Stimulated activated naive CD8-positive, alpha-beta T cell treated with anti-CD3 and anti-CD28 coated beads, Interleukin-15, amount 100 ng/mL, for 72 hours (primary cell): ENCODE measurements at regions not wholly inside any gene's neighbourhood (a gene's known extent, or its start where the extent isn't known, plus 50 kb on each side); places are given as distances from the start of the nearest gene placed in this dataset.

ENCODE experiments used
- ATAC-seq: fragments of 150-1000 bp; cut with Tn5 transposase; 2 replicates; pipeline ENCODE4 v1.10.0; 2021; ENCODE audit warnings: mild to moderate bottlenecking, moderate library complexity
- DNase-seq, 2 donors: peaks; one replicate each; pipeline ENCODE4 v3.0.0; 2021 to 2022
- H3K27ac Mint-ChIP-seq, 2 donors: one replicate each; pipeline ENCODE4 v1.8.0; 2022; ENCODE audit warnings: mild to moderate bottlenecking in 2 of 2, mixed read lengths in 2 of 2, moderate library complexity in 2 of 2
- H3K27me3 Mint-ChIP-seq: one replicate; pipeline ENCODE4 v1.8.0; 2022; ENCODE audit warnings: mixed read lengths
- H3K4me1 Mint-ChIP-seq: one replicate; pipeline ENCODE4 v1.8.0; 2022; ENCODE audit warnings: mild to moderate bottlenecking, mixed read lengths
- H3K4me3 Mint-ChIP-seq, 2 donors: one replicate each; pipeline ENCODE4 v1.8.0; 2022; ENCODE audit warnings: mild to moderate bottlenecking in 2 of 2, mixed read lengths in 2 of 2, moderate library complexity in 1 of 2
- H3K9me3 Mint-ChIP-seq, 2 donors: one replicate each; pipeline ENCODE4 v1.8.0; 2022; ENCODE audit warnings: mixed read lengths in 2 of 2

DNA sequence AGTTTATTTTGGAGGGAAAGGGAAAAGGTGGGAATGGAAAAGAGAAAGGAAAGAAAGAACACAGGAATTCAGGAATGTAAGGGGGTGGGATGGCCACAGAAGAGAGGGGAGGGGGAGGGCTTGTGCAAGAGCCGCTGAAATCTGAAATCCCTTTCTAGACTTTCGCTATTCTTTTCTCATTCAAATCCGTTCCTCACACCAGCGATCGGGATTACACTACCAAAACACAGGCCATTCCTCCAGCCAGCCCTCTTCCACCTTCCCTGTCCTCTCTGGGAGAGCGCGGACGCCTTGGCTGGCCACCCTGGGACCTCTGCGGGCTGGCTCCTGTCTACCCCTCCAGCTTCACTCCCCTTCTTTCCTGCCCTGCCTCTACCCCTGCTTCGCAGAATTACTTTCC is 102.3 kb downstream of the CDCA7 start:
- Mint-ChIP-seq H3K9me3 (no peaks in the 10 kb centered on the region), H3K4me1 (no peaks in the 10 kb centered on the region), H3K4me3 (no peak overlapping the region), H3K27me3 (peaks cover 6% of the 10 kb centered on the region), H3K27ac (no peak overlapping the region)
- DNase-seq, result no peak
- no peak for ATAC-seq

DNA sequence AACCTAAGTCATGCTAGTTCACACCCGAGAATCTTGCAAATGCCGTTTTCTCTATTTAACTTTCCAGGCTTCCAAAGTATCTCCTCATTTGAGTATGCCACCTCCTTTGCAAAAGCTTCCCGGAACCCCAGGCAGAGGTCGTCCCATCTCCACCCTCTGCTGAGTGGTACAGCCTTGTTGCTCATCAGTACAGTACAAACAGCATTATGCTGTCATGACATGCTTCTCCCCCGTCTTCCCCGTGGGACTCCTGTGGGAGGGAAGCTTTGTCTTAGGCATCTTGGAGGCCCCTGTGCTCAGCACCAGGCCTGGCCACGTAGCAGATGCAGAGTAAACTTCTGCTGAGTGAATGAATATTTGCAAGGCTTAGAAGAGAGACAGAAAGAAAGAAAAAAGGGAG is 102.7 kb downstream of the CDCA7 start:
- Mint-ChIP-seq H3K27me3 (peaks cover 10% of the 10 kb centered on the region), H3K27ac (no peak overlapping the region), H3K4me3 (no peak overlapping the region), H3K9me3 (no peaks in the 10 kb centered on the region), H3K4me1 (no peaks in the 10 kb centered on the region)
- no peak for DNase-seq
- no peak for ATAC-seq

GRCh38 chr2:173458991-173459780 is 104.5 kb downstream of the CDCA7 start:
- Mint-ChIP-seq H3K4me1 (peaks cover 8% of the 10 kb centered on the region), H3K27me3 (peaks cover 24% of the 10 kb centered on the region), H3K27ac (no peak overlapping the region), H3K4me3 (no peak overlapping the region), H3K9me3 (no peaks in the 10 kb centered on the region)
- ATAC-seq, result no peak
- DNase-seq, result no peak

GRCh38 chr2:173462892-173463840 is 108.5 kb downstream of the CDCA7 start:
- Mint-ChIP-seq H3K9me3 (no peaks in the 10 kb centered on the region), H3K4me3 (no peak overlapping the region), H3K27ac (no peak overlapping the region), H3K4me1 (peaks cover 8% of the 10 kb centered on the region), H3K27me3 (peaks cover 35% of the 10 kb centered on the region)
- DNase-seq (no peak), ATAC-seq (peak; percentile 20)

DNA sequence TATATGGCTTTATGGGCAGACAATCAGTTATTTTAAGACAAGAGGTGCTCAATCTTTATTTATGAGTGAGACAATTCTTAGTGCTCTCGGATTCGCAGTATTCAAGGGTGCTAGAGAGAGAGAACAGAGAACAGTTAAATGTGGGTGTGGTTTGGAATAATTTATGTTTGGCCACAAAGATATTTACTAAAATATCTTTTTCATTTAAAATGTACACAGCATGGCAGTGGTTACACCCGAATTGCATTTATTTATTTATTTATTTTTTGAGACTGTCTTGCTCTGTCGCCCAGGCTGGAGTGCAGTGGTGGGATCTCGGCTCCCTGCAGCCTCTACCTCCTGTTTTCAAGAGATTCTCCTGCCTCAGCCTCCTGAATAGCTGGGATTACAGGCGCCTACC is 109.2 kb downstream of the CDCA7 start:
- Mint-ChIP-seq H3K27ac (no peak overlapping the region), H3K9me3 (no peaks in the 10 kb centered on the region)

DNA sequence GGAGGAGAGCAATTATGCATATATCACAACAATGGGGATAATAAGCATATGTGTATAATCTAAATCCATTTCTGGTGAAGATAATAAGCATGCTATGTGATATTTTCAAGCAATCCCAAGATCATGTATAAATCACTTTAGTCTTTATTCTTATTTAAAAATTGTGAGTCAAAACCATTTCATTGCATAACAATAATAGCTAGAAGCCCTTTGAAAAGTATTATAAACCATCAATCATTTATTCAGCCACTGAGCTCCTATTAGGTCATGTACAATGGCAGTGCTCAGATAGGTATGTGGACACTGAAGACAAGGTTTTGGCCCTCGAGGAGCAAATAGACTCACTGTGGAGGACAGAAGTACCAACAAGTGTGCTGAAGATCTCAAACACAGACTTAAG is 113.1 kb downstream of the CDCA7 start:
- Mint-ChIP-seq H3K27ac (no peak overlapping the region), H3K9me3 (peaks cover 0 to 21% of the 10 kb centered on the region in 2 donors), H3K27me3 (peaks cover 30% of the 10 kb centered on the region), H3K4me1 (peaks cover 7% of the 10 kb centered on the region), H3K4me3 (no peak overlapping the region)
- no peak for DNase-seq
- no peak for ATAC-seq

More for the DNA sequence above, 109.2 kb downstream of the CDCA7 start:
- H3K4me3 Mint-ChIP-seq, result no peak overlapping the region
- H3K4me1 Mint-ChIP-seq, result peaks cover 8% of the 10 kb centered on the region
- DNase-seq, result no peak
- H3K27me3 Mint-ChIP-seq, result peaks cover 35% of the 10 kb centered on the region
- ATAC-seq, result no peak

DNA sequence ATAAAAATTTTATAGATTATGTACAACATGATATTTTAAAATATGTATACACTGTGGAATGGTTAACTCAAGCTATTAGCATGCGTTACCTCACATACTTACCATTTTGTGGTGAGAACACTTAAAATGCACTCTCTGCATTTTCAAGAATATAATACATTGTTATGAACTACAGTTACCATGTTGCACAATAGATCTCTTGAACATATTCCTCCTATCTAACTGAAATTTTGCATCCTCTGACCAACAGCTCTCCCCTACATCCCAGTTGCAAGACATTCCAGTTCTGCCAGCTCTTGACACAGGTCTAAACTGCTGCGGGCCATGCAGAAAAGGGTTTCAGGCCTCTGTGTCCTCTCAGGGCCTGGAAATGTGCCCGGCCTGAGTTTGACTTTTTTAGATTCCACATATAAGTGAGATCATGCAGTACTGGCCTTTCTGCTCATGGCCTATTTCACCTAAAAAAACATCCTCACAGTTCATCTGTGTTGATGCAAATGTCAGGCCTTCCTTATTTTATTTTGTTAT is 113.7 kb downstream of the CDCA7 start:
- DNase-seq (no peak), ATAC-seq (no peak)
- H3K27ac Mint-ChIP-seq, result no peak overlapping the region
- H3K9me3 Mint-ChIP-seq, result peaks cover 0 to 21% of the 10 kb centered on the region in 2 donors
- peaks cover 28% of the 10 kb centered on the region for H3K27me3 Mint-ChIP-seq
- H3K4me3 Mint-ChIP-seq, result no peak overlapping the region
- H3K4me1 Mint-ChIP-seq, result peaks cover 1% of the 10 kb centered on the region

GRCh38 chr2:173472112-173472511 is 117.4 kb downstream of the CDCA7 start:
- Mint-ChIP-seq H3K9me3 (peaks cover 0 to 21% of the 10 kb centered on the region in 2 donors), H3K27ac (no peak overlapping the region), H3K27me3 (peaks cover 26% of the 10 kb centered on the region), H3K4me1 (no peaks in the 10 kb centered on the region), H3K4me3 (no peak overlapping the region)
- DNase-seq (no peak), ATAC-seq (no peak)

- H3K4me3 Mint-ChIP-seq, result no peak overlapping the region
- H3K9me3 Mint-ChIP-seq, result no peaks in the 10 kb centered on the region
- DNase-seq (no peak), ATAC-seq (no peak)
- H3K27ac Mint-ChIP-seq, result no peak overlapping the region
- H3K27me3 Mint-ChIP-seq, result peaks cover 3% of the 10 kb centered on the region
- no peaks in the 10 kb centered on the region for H3K4me1 Mint-ChIP-seq
Observed at GRCh38 chr2:173483137-173483536, 128.5 kb downstream of the CDCA7 start.

GRCh38 chr2:173488861-173489260 is 134.2 kb downstream of the CDCA7 start:
- ATAC-seq (no peak), DNase-seq (no peak)
- H3K9me3 Mint-ChIP-seq, result no peaks in the 10 kb centered on the region
- H3K4me3 Mint-ChIP-seq, result no peak overlapping the region
- H3K27ac Mint-ChIP-seq, result no peak overlapping the region
- no peaks in the 10 kb centered on the region for H3K4me1 Mint-ChIP-seq
- H3K27me3 Mint-ChIP-seq, result peaks cover 18% of the 10 kb centered on the region

- H3K9me3 Mint-ChIP-seq, result no peaks in the 10 kb centered on the region
- no peak overlapping the region for H3K27ac Mint-ChIP-seq
- DNase-seq, result no peak
- no peak for ATAC-seq
- no peaks in the 10 kb centered on the region for H3K4me1 Mint-ChIP-seq
- H3K4me3 Mint-ChIP-seq, result no peak overlapping the region
- peaks cover 18% of the 10 kb centered on the region for H3K27me3 Mint-ChIP-seq
Observed at GRCh38 chr2:173491418-173491817, 136.7 kb downstream of the CDCA7 start.

GRCh38 chr2:173493874-173494273 is 139.2 kb downstream of the CDCA7 start:
- ATAC-seq (no peak), DNase-seq (no peak)
- no peaks in the 10 kb centered on the region for H3K4me1 Mint-ChIP-seq
- peaks cover 8% of the 10 kb centered on the region for H3K27me3 Mint-ChIP-seq
- no peak overlapping the region for H3K4me3 Mint-ChIP-seq
- H3K9me3 Mint-ChIP-seq, result no peaks in the 10 kb centered on the region
- no peak overlapping the region for H3K27ac Mint-ChIP-seq

DNA sequence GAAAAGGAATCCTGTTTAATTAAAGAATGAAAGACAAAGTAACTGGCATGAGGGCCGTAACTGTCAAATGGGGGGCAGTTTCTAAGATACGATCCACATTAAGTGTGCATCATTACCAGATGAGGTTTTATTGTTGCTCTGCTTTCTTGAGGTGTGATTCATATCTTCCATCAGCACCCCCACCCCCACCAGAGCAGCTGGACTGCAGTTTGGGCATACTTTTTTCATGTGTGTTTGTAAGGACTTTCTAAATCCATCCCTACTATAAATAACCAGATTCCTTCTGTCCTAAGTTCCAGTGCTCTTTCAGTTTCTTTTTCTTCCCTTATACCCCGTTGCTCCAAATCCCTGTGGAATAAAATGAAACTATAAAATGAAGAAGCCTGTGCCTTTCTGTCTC is 142.1 kb downstream of the CDCA7 start:
- DNase-seq, result no peak
- Mint-ChIP-seq H3K27ac (no peak overlapping the region), H3K27me3 (no peaks in the 10 kb centered on the region), H3K4me1 (no peaks in the 10 kb centered on the region), H3K9me3 (peaks cover 7% of the 10 kb centered on the region in 2 donors), H3K4me3 (no peak overlapping the region)
- no peak for ATAC-seq

DNA sequence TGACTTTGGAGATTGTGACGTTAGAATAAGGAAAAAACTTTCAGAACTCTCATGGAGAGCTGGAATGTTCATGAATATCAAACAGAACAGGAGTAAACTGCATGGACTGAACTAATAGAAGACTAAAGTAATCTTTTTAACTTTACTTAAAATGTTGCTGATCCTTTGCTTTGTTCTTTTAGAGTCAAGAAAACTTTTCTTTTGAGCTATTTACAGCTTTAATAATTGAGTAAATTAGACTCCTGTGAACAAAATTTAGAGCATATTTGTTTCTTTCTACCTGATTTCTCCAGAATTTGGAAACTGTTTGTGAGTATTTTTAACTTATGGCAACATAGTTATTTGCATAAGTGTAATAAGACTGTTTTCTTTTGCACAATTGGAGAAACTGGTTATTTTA is 146.3 kb downstream of the CDCA7 start:
- DNase-seq (no peak), ATAC-seq (no peak)
- no peaks in the 10 kb centered on the region for H3K4me1 Mint-ChIP-seq
- H3K9me3 Mint-ChIP-seq, result peaks cover 7 to 14% of the 10 kb centered on the region in 2 donors
- peaks cover 7% of the 10 kb centered on the region for H3K27me3 Mint-ChIP-seq
- H3K27ac Mint-ChIP-seq, result no peak overlapping the region
- H3K4me3 Mint-ChIP-seq, result no peak overlapping the region

GRCh38 chr2:173502296-173502695 is 147.6 kb downstream of the CDCA7 start:
- Mint-ChIP-seq H3K4me3 (no peak overlapping the region), H3K4me1 (no peaks in the 10 kb centered on the region), H3K27ac (no peak overlapping the region), H3K27me3 (peaks cover 8% of the 10 kb centered on the region), H3K9me3 (peaks cover 7 to 14% of the 10 kb centered on the region in 2 donors)
- no peak for DNase-seq
- no peak for ATAC-seq

GRCh38 chr2:173511357-173511756 is 156.7 kb downstream of the CDCA7 start:
- Mint-ChIP-seq H3K4me3 (no peak overlapping the region), H3K27me3 (peaks cover 29% of the 10 kb centered on the region), H3K4me1 (no peaks in the 10 kb centered on the region), H3K27ac (no peak overlapping the region), H3K9me3 (no peaks in the 10 kb centered on the region)
- no peak for DNase-seq
- ATAC-seq, result no peak
